Activated CD4-positive, alpha-beta T cell treated with anti-CD3 and anti-CD28 coated beads, Interleukin-2, amount 10 ng/mL, durations not matched to agents 24 days and 14 days (primary cell): ENCODE measurements at regions not wholly inside any gene's neighbourhood (a gene's known extent, or its start where the extent isn't known, plus 50 kb on each side); places are given as distances from the start of the nearest gene placed in this dataset.
A peak's percentile ranks its signal among the peaks of the same experiment; 100 is the strongest.

ENCODE experiments used
- DNase-seq: peaks from one replicate; pipeline ENCODE4 v3.0.0; 2022
- H3K27ac Mint-ChIP-seq: one replicate; pipeline ENCODE4 v1.8.0; 2022; ENCODE audit warnings: mild to moderate bottlenecking, mixed read lengths
- H3K27me3 Mint-ChIP-seq: one replicate; pipeline ENCODE4 v1.8.0; 2022; ENCODE audit warnings: mixed read lengths
- H3K36me3 Mint-ChIP-seq: one replicate; pipeline ENCODE4 v1.8.0; 2022; ENCODE audit warnings: low read depth, mild to moderate bottlenecking, mixed read lengths
- H3K4me1 Mint-ChIP-seq: one replicate; pipeline ENCODE4 v1.8.0; 2021; ENCODE audit warnings: mixed read lengths
- H3K4me3 Mint-ChIP-seq: one replicate; pipeline ENCODE4 v1.8.0; 2022; ENCODE audit warnings: mild to moderate bottlenecking, moderate library complexity, mixed read lengths
- H3K9me3 Mint-ChIP-seq: one replicate; pipeline ENCODE4 v1.8.0; 2021; ENCODE audit warnings: mixed read lengths
- intact Hi-C: fragments of 100-400 bp; cut with micrococcal nuclease; formaldehyde crosslinking; loops from one replicate; pipeline ENCODE4 v1.15.1; 2023

- no peaks in the 10 kb centered on the region for H3K36me3 Mint-ChIP-seq
- intact Hi-C loops = no loop called here
- no peaks in the 10 kb centered on the region for H3K9me3 Mint-ChIP-seq
- H3K4me1 Mint-ChIP-seq = no peaks in the 10 kb centered on the region
- peaks cover 12% of the 10 kb centered on the region for H3K27me3 Mint-ChIP-seq
- H3K4me3 Mint-ChIP-seq = no peak overlapping the region
- H3K27ac Mint-ChIP-seq = no peak overlapping the region
- no peak for DNase-seq
Measured at GRCh38 chr18:26723981-26724380, 141.5 kb downstream of the AQP4 start.

GRCh38 chr18:26722565-26722931 lies 143.0 kb downstream of the AQP4 start:
- Mint-ChIP-seq H3K4me1 (no peaks in the 10 kb centered on the region), H3K36me3 (no peaks in the 10 kb centered on the region), H3K27me3 (peaks cover 13% of the 10 kb centered on the region), H3K27ac (no peak overlapping the region), H3K4me3 (no peak overlapping the region), H3K9me3 (no peaks in the 10 kb centered on the region)
- no peak for DNase-seq
- intact Hi-C loops = no loop called here

GRCh38 chr18:26721854-26722564 lies 143.5 kb downstream of the AQP4 start:
- intact Hi-C loops = no loop called here
- no peak overlapping the region for H3K4me3 Mint-ChIP-seq
- H3K27ac Mint-ChIP-seq = no peak overlapping the region
- DNase-seq = no peak
- H3K27me3 Mint-ChIP-seq = peaks cover 11% of the 10 kb centered on the region
- H3K4me1 Mint-ChIP-seq = no peaks in the 10 kb centered on the region
- H3K36me3 Mint-ChIP-seq = no peaks in the 10 kb centered on the region
- H3K9me3 Mint-ChIP-seq = no peaks in the 10 kb centered on the region

- Mint-ChIP-seq H3K4me1 (peaks cover under 1% of the 10 kb centered on the region), H3K36me3 (no peaks in the 10 kb centered on the region), H3K4me3 (no peak overlapping the region), H3K27me3 (peaks cover 15% of the 10 kb centered on the region), H3K27ac (no peak overlapping the region), H3K9me3 (no peaks in the 10 kb centered on the region)
- DNase-seq = no peak
- intact Hi-C loops = no loop called here
Measured at GRCh38 chr18:26719896-26720295, 145.6 kb downstream of the AQP4 start.

GRCh38 chr18:26717123-26717719 lies 148.3 kb downstream of the AQP4 start:
- H3K27me3 Mint-ChIP-seq = peaks cover 17% of the 10 kb centered on the region
- H3K4me3 Mint-ChIP-seq = no peak overlapping the region
- H3K4me1 Mint-ChIP-seq = peaks cover 10% of the 10 kb centered on the region
- no peak overlapping the region for H3K27ac Mint-ChIP-seq
- peaks cover 3% of the 10 kb centered on the region for H3K36me3 Mint-ChIP-seq
- intact Hi-C loops = no loop called here
- DNase-seq = no peak
- H3K9me3 Mint-ChIP-seq = peaks cover 7% of the 10 kb centered on the region

- peak; percentile 56 for DNase-seq
- intact Hi-C loops = no loop called here
- Mint-ChIP-seq H3K4me1 (peaks cover 20% of the 10 kb centered on the region), H3K4me3 (no peak overlapping the region), H3K36me3 (peaks cover 3% of the 10 kb centered on the region), H3K27ac (no peak overlapping the region), H3K9me3 (peaks cover 7% of the 10 kb centered on the region), H3K27me3 (peaks cover 11% of the 10 kb centered on the region)
Measured at GRCh38 chr18:26714739-26715138, 150.8 kb downstream of the AQP4 start.

- H3K4me3 Mint-ChIP-seq = no peak overlapping the region
- no peak for DNase-seq
- intact Hi-C loops = no loop called here
- peaks cover 12% of the 10 kb centered on the region for H3K9me3 Mint-ChIP-seq
- peaks cover 3% of the 10 kb centered on the region for H3K36me3 Mint-ChIP-seq
- H3K27me3 Mint-ChIP-seq = peaks cover 19% of the 10 kb centered on the region
- peaks cover 22% of the 10 kb centered on the region for H3K4me1 Mint-ChIP-seq
- no peak overlapping the region for H3K27ac Mint-ChIP-seq
Measured at GRCh38 chr18:26711756-26712155, 153.8 kb downstream of the AQP4 start.

- peaks cover 12% of the 10 kb centered on the region for H3K9me3 Mint-ChIP-seq
- peak; percentile 78 for DNase-seq
- peaks cover 22% of the 10 kb centered on the region for H3K4me1 Mint-ChIP-seq
- H3K36me3 Mint-ChIP-seq = peaks cover 3% of the 10 kb centered on the region
- H3K27me3 Mint-ChIP-seq = peaks cover 18% of the 10 kb centered on the region
- no peak overlapping the region for H3K4me3 Mint-ChIP-seq
- intact Hi-C loops = no loop called here
- no peak overlapping the region for H3K27ac Mint-ChIP-seq
Measured at GRCh38 chr18:26710470-26711096, 154.9 kb downstream of the AQP4 start.

- intact Hi-C loops = no loop called here
- H3K4me3 Mint-ChIP-seq = no peak overlapping the region
Measured at GRCh38 chr18:26709897-26710296, 155.6 kb downstream of the AQP4 start.

GRCh38 chr18:26708806-26709716 lies 156.4 kb downstream of the AQP4 start:
- peaks cover 20% of the 10 kb centered on the region for H3K27me3 Mint-ChIP-seq
- H3K27ac Mint-ChIP-seq = no peak overlapping the region
- DNase-seq = no peak
- intact Hi-C loops = no loop called here
- peaks cover 7% of the 10 kb centered on the region for H3K9me3 Mint-ChIP-seq
- no peak overlapping the region for H3K4me3 Mint-ChIP-seq
- H3K4me1 Mint-ChIP-seq = peaks cover 14% of the 10 kb centered on the region
- peaks cover 1% of the 10 kb centered on the region for H3K36me3 Mint-ChIP-seq

More at GRCh38 chr18:26709897-26710296, 155.6 kb downstream of the AQP4 start:
- Mint-ChIP-seq H3K9me3 (peaks cover 12% of the 10 kb centered on the region), H3K4me1 (peaks cover 22% of the 10 kb centered on the region), H3K27me3 (peaks cover 20% of the 10 kb centered on the region), H3K27ac (no peak overlapping the region), H3K36me3 (peaks cover 3% of the 10 kb centered on the region)
- no peak for DNase-seq

- intact Hi-C loops = no loop called here
Measured at GRCh38 chr18:26706911-26707351, 158.6 kb downstream of the AQP4 start.

GRCh38 chr18:26705757-26706156 lies 157.4 kb upstream of the KCTD1 start:
- H3K4me3 Mint-ChIP-seq = no peak overlapping the region
- DNase-seq = no peak
- peaks cover 19% of the 10 kb centered on the region for H3K27me3 Mint-ChIP-seq
- peaks cover 5% of the 10 kb centered on the region for H3K9me3 Mint-ChIP-seq
- no peaks in the 10 kb centered on the region for H3K36me3 Mint-ChIP-seq
- intact Hi-C loops = no loop called here
- no peak overlapping the region for H3K27ac Mint-ChIP-seq
- peaks cover 11% of the 10 kb centered on the region for H3K4me1 Mint-ChIP-seq

More at GRCh38 chr18:26706911-26707351, 158.6 kb downstream of the AQP4 start:
- Mint-ChIP-seq H3K27ac (no peak overlapping the region), H3K9me3 (peaks cover 5% of the 10 kb centered on the region), H3K36me3 (no peaks in the 10 kb centered on the region), H3K4me1 (peaks cover 12% of the 10 kb centered on the region), H3K27me3 (peaks cover 19% of the 10 kb centered on the region), H3K4me3 (no peak overlapping the region)
- no peak for DNase-seq

GRCh38 chr18:26703170-26703930 lies 155.0 kb upstream of the KCTD1 start:
- H3K27ac Mint-ChIP-seq = no peak overlapping the region
- no peaks in the 10 kb centered on the region for H3K4me1 Mint-ChIP-seq
- H3K27me3 Mint-ChIP-seq = peaks cover 13% of the 10 kb centered on the region
- peaks cover 5% of the 10 kb centered on the region for H3K9me3 Mint-ChIP-seq
- DNase-seq = no peak
- intact Hi-C loops = no loop called here
- H3K36me3 Mint-ChIP-seq = no peaks in the 10 kb centered on the region
- no peak overlapping the region for H3K4me3 Mint-ChIP-seq
